NT2/D1 (cell line): ENCODE measurements at regions not wholly inside any gene's neighbourhood (a gene's known extent, or its start where the extent isn't known, plus 50 kb on each side); places are given as distances from the start of the nearest gene placed in this dataset.

Experiments
- DNase-seq: peaks from one replicate; pipeline ENCODE4 v3.0.0-alpha.2; 2011; ENCODE audit warnings: low read depth, low spot score
- H3K27me3 ChIP-seq: 2 replicates; pipeline ENCODE4 v1.6.0; 2011; ENCODE audit warnings: mild to moderate bottlenecking; ENCODE audit not compliant: insufficient read length, insufficient read depth
- H3K36me3 ChIP-seq: 2 replicates; pipeline ENCODE4 v1.6.1; 2011; ENCODE audit warnings: mild to moderate bottlenecking, low read length, mixed read lengths; ENCODE audit not compliant: insufficient read depth, insufficient read length
- H3K4me1 ChIP-seq: 2 replicates; pipeline ENCODE4 v1.5.1; 2011; ENCODE audit not compliant: insufficient read depth, insufficient read length
- H3K4me3 ChIP-seq: 2 replicates; pipeline ENCODE4 v1.5.1; 2011; ENCODE audit warnings: low read depth; ENCODE audit not compliant: insufficient read length
- H3K9ac ChIP-seq: 2 replicates; pipeline ENCODE4 v1.6.0; 2011; ENCODE audit warnings: low read depth; ENCODE audit not compliant: insufficient read length
- H3K9me3 ChIP-seq: 2 replicates; pipeline ENCODE4 v1.5.1; 2011; ENCODE audit warnings: mild to moderate bottlenecking, low read length; ENCODE audit not compliant: insufficient read depth
- SUZ12 ChIP-seq: IDR thresholded peaks from 2 replicates; pipeline ENCODE4 v1.6.1; 2011; ENCODE audit not compliant: insufficient read length, insufficient read depth; ENCODE audit errors: extremely low read depth
- YY1 ChIP-seq: IDR thresholded peaks from 2 replicates; pipeline ENCODE4 v1.6.1; 2011; ENCODE audit not compliant: insufficient read length, insufficient read depth
- ZNF274 ChIP-seq: IDR thresholded peaks from 2 replicates; pipeline ENCODE4 v1.6.1; 2011; ENCODE audit warnings: mild to moderate bottlenecking, low read depth, low read length

- TF ChIP-seq ZNF274: no peak
- no peak for TF ChIP-seq SUZ12
- no peak for TF ChIP-seq YY1
- H3K9me3 ChIP-seq: no peaks in the 10 kb centered on the region
- DNase-seq: no peak
- H3K4me1 ChIP-seq: no peaks in the 10 kb centered on the region
- no peak overlapping the region for H3K4me3 ChIP-seq
- no peaks in the 10 kb centered on the region for H3K27me3 ChIP-seq
- H3K9ac ChIP-seq: no peak overlapping the region
- no peaks in the 10 kb centered on the region for H3K36me3 ChIP-seq
These were observed 389.5 kb upstream of the FAT3 start for GRCh38 chr11:91835051-91835560.

GRCh38 chr11:91828901-91829300 is 395.7 kb upstream of the FAT3 start:
- no peak for DNase-seq
- TF ChIP-seq YY1: no peak

GRCh38 chr11:91825777-91826176 is 398.8 kb upstream of the FAT3 start:
- Histone ChIP-seq H3K4me1 (no peaks in the 10 kb centered on the region), H3K9ac (no peak overlapping the region), H3K27me3 (no peaks in the 10 kb centered on the region)

More at GRCh38 chr11:91828901-91829300, 395.7 kb upstream of the FAT3 start:
- Histone ChIP-seq H3K4me3 (no peak overlapping the region), H3K36me3 (no peaks in the 10 kb centered on the region), H3K9me3 (no peaks in the 10 kb centered on the region), H3K27me3 (no peaks in the 10 kb centered on the region), H3K9ac (no peak overlapping the region), H3K4me1 (no peaks in the 10 kb centered on the region)

DNA sequence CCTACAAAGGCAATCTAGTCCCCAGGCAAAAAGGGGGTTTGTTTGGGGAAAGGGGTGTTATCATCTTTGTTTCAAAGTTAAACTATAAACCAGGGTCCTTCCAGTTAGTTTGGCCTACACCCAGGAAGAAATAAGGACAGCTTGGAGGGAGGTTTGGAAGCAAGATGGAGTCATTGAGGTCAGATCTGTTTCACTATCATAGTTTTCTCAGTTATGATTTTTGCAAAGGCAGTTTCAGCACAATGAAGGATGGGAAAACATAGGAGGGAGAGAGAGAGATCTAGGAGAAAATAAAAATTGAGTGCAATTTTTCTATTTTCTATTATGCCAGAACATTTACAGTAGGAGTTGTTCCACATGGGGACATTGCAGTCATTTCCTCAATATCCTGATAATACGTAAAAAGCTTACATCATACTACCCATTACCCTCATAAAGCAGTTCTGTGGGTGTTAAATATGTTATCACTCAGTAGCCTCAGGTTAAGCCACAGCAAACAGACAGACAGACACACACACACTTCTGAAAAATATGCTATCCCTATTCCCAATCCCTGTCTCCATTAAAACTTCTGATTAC is 401.3 kb upstream of the FAT3 start:
- no peak for TF ChIP-seq YY1
- no peak for DNase-seq
- H3K9me3 ChIP-seq: no peaks in the 10 kb centered on the region
- no peaks in the 10 kb centered on the region for H3K4me1 ChIP-seq
- H3K4me3 ChIP-seq: no peak overlapping the region
- no peak overlapping the region for H3K9ac ChIP-seq
- no peaks in the 10 kb centered on the region for H3K27me3 ChIP-seq
- H3K36me3 ChIP-seq: no peaks in the 10 kb centered on the region

More at GRCh38 chr11:91825777-91826176, 398.8 kb upstream of the FAT3 start:
- no peaks in the 10 kb centered on the region for H3K36me3 ChIP-seq
- no peak for TF ChIP-seq YY1
- no peak for TF ChIP-seq ZNF274
- TF ChIP-seq SUZ12: no peak
- DNase-seq: no peak
- no peak overlapping the region for H3K4me3 ChIP-seq
- H3K9me3 ChIP-seq: no peaks in the 10 kb centered on the region

GRCh38 chr11:91822805-91823204 is 401.8 kb upstream of the FAT3 start:
- no peak overlapping the region for H3K9ac ChIP-seq
- no peaks in the 10 kb centered on the region for H3K4me1 ChIP-seq
- no peaks in the 10 kb centered on the region for H3K9me3 ChIP-seq
- no peak overlapping the region for H3K4me3 ChIP-seq
- H3K27me3 ChIP-seq: no peaks in the 10 kb centered on the region
- DNase-seq: no peak
- no peak for TF ChIP-seq YY1
- no peak for TF ChIP-seq ZNF274
- TF ChIP-seq SUZ12: no peak
- no peaks in the 10 kb centered on the region for H3K36me3 ChIP-seq

DNA sequence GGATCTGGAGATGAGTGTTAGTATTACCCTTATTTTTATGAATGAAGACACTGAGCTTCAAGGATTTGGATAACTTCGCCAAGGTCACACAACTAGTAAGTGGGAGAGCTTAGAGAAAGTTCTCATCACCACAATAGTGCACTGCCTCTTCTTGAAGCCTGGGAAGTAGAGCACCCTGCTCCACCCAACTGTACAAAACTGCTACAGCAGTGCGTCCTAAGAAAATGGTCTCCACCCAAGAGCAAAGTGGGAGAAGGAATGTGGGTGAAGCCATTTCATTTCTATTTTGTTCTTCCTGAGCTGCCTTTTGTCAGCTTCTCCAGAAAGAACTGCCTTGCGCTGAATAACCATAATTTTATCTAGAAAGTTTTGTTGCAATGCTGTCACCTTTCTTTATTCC is 403.9 kb upstream of the FAT3 start:
- no peaks in the 10 kb centered on the region for H3K9me3 ChIP-seq
- H3K4me1 ChIP-seq: no peaks in the 10 kb centered on the region
- no peak overlapping the region for H3K4me3 ChIP-seq
- no peaks in the 10 kb centered on the region for H3K27me3 ChIP-seq
- TF ChIP-seq YY1 (no peak), SUZ12 (no peak), ZNF274 (no peak)
- no peaks in the 10 kb centered on the region for H3K36me3 ChIP-seq
- DNase-seq: no peak
- no peak overlapping the region for H3K9ac ChIP-seq

DNA sequence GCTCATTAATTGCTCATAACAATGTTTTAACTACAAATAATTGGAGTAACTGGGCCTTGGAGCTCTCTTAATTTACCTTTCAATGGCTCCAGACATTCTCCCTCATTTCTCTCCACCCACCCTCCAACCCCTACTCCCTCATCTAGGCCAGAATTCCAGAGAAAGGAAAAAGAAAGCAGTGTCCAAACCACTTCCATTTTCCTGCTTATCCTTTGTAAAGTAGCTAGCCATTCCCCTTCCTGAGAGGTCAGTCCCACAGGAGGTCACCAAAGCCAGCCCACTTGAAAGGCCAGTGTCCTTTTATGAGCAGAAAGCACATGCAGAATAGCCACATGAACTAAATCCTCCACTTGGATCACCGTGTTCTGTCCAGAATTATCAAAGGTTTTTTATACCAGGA is 404.8 kb upstream of the FAT3 start:
- DNase-seq: no peak
- H3K36me3 ChIP-seq: no peaks in the 10 kb centered on the region
- no peaks in the 10 kb centered on the region for H3K4me1 ChIP-seq
- TF ChIP-seq YY1: no peak
- TF ChIP-seq SUZ12: no peak
- TF ChIP-seq ZNF274: no peak
- no peak overlapping the region for H3K9ac ChIP-seq
- no peaks in the 10 kb centered on the region for H3K9me3 ChIP-seq
- no peaks in the 10 kb centered on the region for H3K27me3 ChIP-seq
- no peak overlapping the region for H3K4me3 ChIP-seq

- Histone ChIP-seq H3K27me3 (no peaks in the 10 kb centered on the region), H3K4me3 (no peak overlapping the region), H3K9ac (no peak overlapping the region), H3K4me1 (no peaks in the 10 kb centered on the region), H3K9me3 (no peaks in the 10 kb centered on the region), H3K36me3 (no peaks in the 10 kb centered on the region)
- TF ChIP-seq YY1 (no peak), ZNF274 (no peak), SUZ12 (no peak)
- DNase-seq: no peak
These were observed 405.4 kb upstream of the FAT3 start for GRCh38 chr11:91819195-91819594.
